ENCODE measurements at regions not wholly inside any gene's neighbourhood (a gene's known extent, or its start where the extent isn't known, plus 50 kb on each side); places are given as distances from the start of the nearest gene placed in this dataset.

DNA sequence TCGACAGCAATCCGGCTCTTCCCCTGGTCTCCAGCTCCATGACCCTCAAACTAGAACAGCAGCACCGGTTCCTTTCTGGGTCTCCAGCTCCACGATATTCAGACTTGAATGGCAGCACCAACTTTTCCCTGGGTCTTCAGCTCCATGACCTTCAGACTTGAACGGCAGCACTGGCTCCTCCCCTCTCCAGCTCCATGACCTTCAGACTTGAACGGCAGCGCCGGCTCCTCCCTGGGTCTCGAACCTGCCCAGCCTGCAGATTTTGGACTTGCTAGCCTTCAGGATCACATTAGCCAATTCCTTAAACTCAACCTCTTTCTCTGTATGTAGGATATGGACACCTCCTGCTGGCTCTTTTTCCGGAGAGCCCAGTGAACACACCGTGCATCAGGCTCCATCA is 350.9 kb downstream of the PREX1 start:
- TF ChIP-seq CTCF (IDR thresholded peaks at IDR 0.05) (no peak), POLR2A (IDR thresholded peaks at IDR 0.05) (no peak)
